ENCODE measurements at regions not wholly inside any gene's neighbourhood (a gene's known extent, or its start where the extent isn't known, plus 50 kb on each side); places are given as distances from the start of the nearest gene placed in this dataset.

- no peaks in the 10 kb centered on the region; the same call in 2 of the 3 replicates for H3K36me3 ChIP-seq (ENCODE audit: control insufficient read depth, insufficient read depth, low read length)
- FAIRE-seq (no peak), ATAC-seq (no peak), DNase-seq (ENCODE audit: extremely low read depth in 1 of 4, low spot score in 3 of 4) (no peak)
- H3K79me2 ChIP-seq (ENCODE audit: control insufficient read depth, insufficient read depth, low read length): no peaks in the 10 kb centered on the region
- BruUV-seq (replicated peaks): no TSS peak
- H3K9me1 ChIP-seq (ENCODE audit: control insufficient read depth, insufficient read depth, low read length): no peaks in the 10 kb centered on the region
- no peaks in the 10 kb centered on the region for H3K27me3 ChIP-seq (ENCODE audit: control insufficient read depth in 2 of 2, insufficient read depth in 2 of 2, low read length in 2 of 2)
- CTCF ChIA-PET (ENCODE audit: low intra/inter-chr PET ratio): no interaction called here
- POLR2A ChIA-PET: no interaction called here
- H2AFZ ChIP-seq (ENCODE audit: low read depth, low read length): no peak overlapping the region
- WGBS (ENCODE audit: insufficient coverage, low coverage, missing lambda C conversion rate): 5% methylated on average over 1 of the region's 1 CpG
- H3K27ac ChIP-seq (ENCODE audit: extremely low read depth, low read depth, low read length): no peak overlapping the region
- intact Hi-C loops (cut with micrococcal nuclease) (no loop called here), in situ Hi-C loops (cut with MboI) (loop anchor here (25.0 kb wide), 1 partner anchor 1714 kb away; no protein-coding TSS in a partner anchor)
- H4K20me1 ChIP-seq (replicated peaks; ENCODE audit: control insufficient read depth, insufficient read depth, low read length): no peaks in the 10 kb centered on the region
- no peak overlapping the region for H3K9ac ChIP-seq (ENCODE audit: insufficient read depth in 1 of 2, low read depth in 2 of 2, low read length in 2 of 2)
- H3K4me3 ChIP-seq: no peak overlapping the region
- H3K4me1 ChIP-seq (replicated peaks in 1 of 2; ENCODE audit: control insufficient read depth in 2 of 2, insufficient read depth in 2 of 2, low read length in 2 of 2): no peaks in the 10 kb centered on the region
- H3K4me2 ChIP-seq (ENCODE audit: insufficient read depth, low read length): no peak overlapping the region
- H3K9me3 ChIP-seq (replicated peaks; ENCODE audit: control insufficient read depth, insufficient read depth, low read depth, low read length): no peaks in the 10 kb centered on the region
- TF ChIP-seq KAT8 (IDR thresholded peaks at IDR 0.05; ENCODE audit: low read depth) (no peak), NR4A1 (CRISPR knock-in tag; IDR thresholded peaks at IDR 0.05) (no peak), NR4A1 (tag; IDR thresholded peaks at IDR 0.05) (no peak), FOSL1 (tag; conservative IDR thresholded peaks at IDR 0.05) (no peak), CREB3 (tag; conservative IDR thresholded peaks at IDR 0.05; ENCODE audit: low read depth) (no peak), HDAC1 (IDR thresholded peaks at IDR 0.05) (no peak), BRD9 (IDR thresholded peaks at IDR 0.05; ENCODE audit: low read depth, partially characterized antibody) (no peak), USF2 (CRISPR knock-in tag; IDR thresholded peaks at IDR 0.05) (no peak), FOXA3 (CRISPR knock-in tag; conservative IDR thresholded peaks at IDR 0.05 in 1 of 2, IDR thresholded peaks at IDR 0.05 in 1 of 2) (no peak), ZNF507 (tag; conservative IDR thresholded peaks at IDR 0.05) (no peak), GTF2B (IDR thresholded peaks at IDR 0.05; ENCODE audit: extremely low read depth, insufficient read length) (no peak)
- TF ChIP-seq, protein P1, sequence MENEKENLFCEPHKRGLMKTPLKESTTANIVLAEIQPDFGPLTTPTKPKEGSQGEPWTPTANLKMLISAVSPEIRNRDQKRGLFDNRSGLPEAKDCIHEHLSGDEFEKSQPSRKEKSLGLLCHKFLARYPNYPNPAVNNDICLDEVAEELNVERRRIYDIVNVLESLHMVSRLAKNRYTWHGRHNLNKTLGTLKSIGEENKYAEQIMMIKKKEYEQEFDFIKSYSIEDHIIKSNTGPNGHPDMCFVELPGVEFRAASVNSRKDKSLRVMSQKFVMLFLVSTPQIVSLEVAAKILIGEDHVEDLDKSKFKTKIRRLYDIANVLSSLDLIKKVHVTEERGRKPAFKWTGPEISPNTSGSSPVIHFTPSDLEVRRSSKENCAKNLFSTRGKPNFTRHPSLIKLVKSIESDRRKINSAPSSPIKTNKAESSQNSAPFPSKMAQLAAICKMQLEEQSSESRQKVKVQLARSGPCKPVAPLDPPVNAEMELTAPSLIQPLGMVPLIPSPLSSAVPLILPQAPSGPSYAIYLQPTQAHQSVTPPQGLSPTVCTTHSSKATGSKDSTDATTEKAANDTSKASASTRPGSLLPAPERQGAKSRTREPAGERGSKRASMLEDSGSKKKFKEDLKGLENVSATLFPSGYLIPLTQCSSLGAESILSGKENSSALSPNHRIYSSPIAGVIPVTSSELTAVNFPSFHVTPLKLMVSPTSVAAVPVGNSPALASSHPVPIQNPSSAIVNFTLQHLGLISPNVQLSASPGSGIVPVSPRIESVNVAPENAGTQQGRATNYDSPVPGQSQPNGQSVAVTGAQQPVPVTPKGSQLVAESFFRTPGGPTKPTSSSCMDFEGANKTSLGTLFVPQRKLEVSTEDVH (IDR thresholded peaks at IDR 0.05; ENCODE audit: low read depth, partially characterized antibody): no peak
- TF ChIP-seq, protein P2, sequence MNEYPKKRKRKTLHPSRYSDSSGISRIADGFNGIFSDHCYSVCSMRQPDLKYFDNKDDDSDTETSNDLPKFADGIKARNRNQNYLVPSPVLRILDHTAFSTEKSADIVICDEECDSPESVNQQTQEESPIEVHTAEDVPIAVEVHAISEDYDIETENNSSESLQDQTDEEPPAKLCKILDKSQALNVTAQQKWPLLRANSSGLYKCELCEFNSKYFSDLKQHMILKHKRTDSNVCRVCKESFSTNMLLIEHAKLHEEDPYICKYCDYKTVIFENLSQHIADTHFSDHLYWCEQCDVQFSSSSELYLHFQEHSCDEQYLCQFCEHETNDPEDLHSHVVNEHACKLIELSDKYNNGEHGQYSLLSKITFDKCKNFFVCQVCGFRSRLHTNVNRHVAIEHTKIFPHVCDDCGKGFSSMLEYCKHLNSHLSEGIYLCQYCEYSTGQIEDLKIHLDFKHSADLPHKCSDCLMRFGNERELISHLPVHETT (CRISPR knock-in tag; conservative IDR thresholded peaks at IDR 0.05 in 1 of 2, IDR thresholded peaks at IDR 0.05 in 1 of 2): no peak
These were observed 119.2 kb upstream of the FAM241A start for GRCh38 chr4:112026058-112026457.
